ENCODE measurements at regions not wholly inside any gene's neighbourhood (a gene's known extent, or its start where the extent isn't known, plus 50 kb on each side); places are given as distances from the start of the nearest gene placed in this dataset.

DNA sequence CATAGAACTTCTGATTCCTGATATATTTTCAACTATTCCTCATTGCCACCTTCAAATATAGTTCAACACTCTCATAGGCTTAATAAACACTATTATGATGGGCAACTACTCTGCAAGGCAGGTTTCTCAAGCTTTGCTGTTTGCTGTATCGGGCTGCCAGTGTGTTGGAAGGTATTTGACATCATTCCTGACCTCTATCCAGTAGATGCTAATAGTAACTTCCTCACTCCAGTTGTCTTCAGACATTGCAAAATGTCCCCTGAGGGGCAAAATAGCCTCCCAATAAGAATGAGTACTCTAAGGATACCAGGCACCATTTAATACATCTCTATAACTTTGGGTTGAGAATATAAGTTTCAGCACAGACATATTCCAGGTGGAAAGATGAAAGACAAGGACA lies 147.5 kb upstream of the PFN2 start:
- no peak overlapping the region for H2AFZ ChIP-seq (ENCODE audit: insufficient read depth, low read depth, low read length, poor library complexity, severe bottlenecking)
- no peak overlapping the region for H3K9ac ChIP-seq (ENCODE audit: low read length)
- no peaks in the 10 kb centered on the region for H3K4me1 ChIP-seq (ENCODE audit: control insufficient read depth in 2 of 2, insufficient read depth in 2 of 2, low read length in 2 of 2)
- WGBS (ENCODE audit: insufficient coverage), result 100% methylated on average over 1 of the region's 1 CpG
- ChIA-PET CTCF (no interaction called here), POLR2A (no interaction called here)
- ATAC-seq (ENCODE audit: low read depth) (no peak), DNase-seq (no peak)
- no peak overlapping the region for H3K27ac Mint-ChIP-seq
- H3K4me2 ChIP-seq (replicated peaks; ENCODE audit: low read depth, low read length, poor library complexity, severe bottlenecking), result no peak overlapping the region
- intact Hi-C loops (cut with micrococcal nuclease), result no loop called here
- no peaks in the 10 kb centered on the region for H4K20me1 ChIP-seq (ENCODE audit: control insufficient read depth, insufficient read depth, low read length, poor library complexity, severe bottlenecking)
- no peaks in the 10 kb centered on the region for H3K9me3 Mint-ChIP-seq (ENCODE audit: insufficient read depth)
- no peak overlapping the region for H3K4me3 ChIP-seq (ENCODE audit: control extremely low read depth in 1 of 5, extremely low read depth in 1 of 5, insufficient read depth in 1 of 5, low read depth in 2 of 5, low read length in 4 of 5)
- peaks cover 39% of the 10 kb centered on the region for H3K27me3 Mint-ChIP-seq
- no peaks in the 10 kb centered on the region for H3K4me1 Mint-ChIP-seq
- peaks cover 0 to 5% (median 2%) of the 10 kb centered on the region in 4 experiments for H3K27me3 ChIP-seq (replicated peaks in 1 of 4; ENCODE audit: control extremely low read depth in 1 of 4, control insufficient read depth in 3 of 4, insufficient read depth in 4 of 4, low read length in 3 of 4)
- H3K36me3 ChIP-seq (replicated peaks in 1 of 2; ENCODE audit: control extremely low read depth in 1 of 2, control insufficient read depth in 1 of 2, extremely low read depth in 1 of 2, insufficient read depth in 2 of 2, low read length in 1 of 2), result no peaks in the 10 kb centered on the region
- no peak overlapping the region for H3K27ac ChIP-seq (ENCODE audit: low read length in 2 of 2)
- H3K4me3 Mint-ChIP-seq, result no peak overlapping the region
- H3K9me3 ChIP-seq (ENCODE audit: control extremely low read depth in 1 of 3, control insufficient read depth in 2 of 3, insufficient read depth in 1 of 3, low read length in 2 of 3), result peaks cover 0 to 4% (median 0%) of the 10 kb centered on the region in 3 donors
- no peaks in the 10 kb centered on the region for H3K79me2 ChIP-seq (ENCODE audit: control insufficient read depth, insufficient read depth, low read length)
- no peak for TF ChIP-seq EZH2 (IDR thresholded peaks at IDR 0.05; ENCODE audit: borderline replicate concordance, insufficient read depth, low read depth, low read length, poor library complexity, severe bottlenecking)
- TF ChIP-seq, protein P1, sequence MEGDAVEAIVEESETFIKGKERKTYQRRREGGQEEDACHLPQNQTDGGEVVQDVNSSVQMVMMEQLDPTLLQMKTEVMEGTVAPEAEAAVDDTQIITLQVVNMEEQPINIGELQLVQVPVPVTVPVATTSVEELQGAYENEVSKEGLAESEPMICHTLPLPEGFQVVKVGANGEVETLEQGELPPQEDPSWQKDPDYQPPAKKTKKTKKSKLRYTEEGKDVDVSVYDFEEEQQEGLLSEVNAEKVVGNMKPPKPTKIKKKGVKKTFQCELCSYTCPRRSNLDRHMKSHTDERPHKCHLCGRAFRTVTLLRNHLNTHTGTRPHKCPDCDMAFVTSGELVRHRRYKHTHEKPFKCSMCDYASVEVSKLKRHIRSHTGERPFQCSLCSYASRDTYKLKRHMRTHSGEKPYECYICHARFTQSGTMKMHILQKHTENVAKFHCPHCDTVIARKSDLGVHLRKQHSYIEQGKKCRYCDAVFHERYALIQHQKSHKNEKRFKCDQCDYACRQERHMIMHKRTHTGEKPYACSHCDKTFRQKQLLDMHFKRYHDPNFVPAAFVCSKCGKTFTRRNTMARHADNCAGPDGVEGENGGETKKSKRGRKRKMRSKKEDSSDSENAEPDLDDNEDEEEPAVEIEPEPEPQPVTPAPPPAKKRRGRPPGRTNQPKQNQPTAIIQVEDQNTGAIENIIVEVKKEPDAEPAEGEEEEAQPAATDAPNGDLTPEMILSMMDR (IDR thresholded peaks at IDR 0.05), result no peak

GRCh38 chr3:150117076-150117475 lies 146.4 kb upstream of the PFN2 start:
- Histone ChIP-seq H3K36me3 (replicated peaks in 1 of 2; ENCODE audit: control extremely low read depth in 1 of 2, control insufficient read depth in 1 of 2, extremely low read depth in 1 of 2, insufficient read depth in 2 of 2, low read length in 1 of 2) (no peaks in the 10 kb centered on the region), H3K4me1 (ENCODE audit: control insufficient read depth in 2 of 2, insufficient read depth in 2 of 2, low read length in 2 of 2) (no peaks in the 10 kb centered on the region), H3K27ac (ENCODE audit: low read length in 2 of 2) (no peak overlapping the region), H3K4me3 (ENCODE audit: control extremely low read depth in 1 of 5, extremely low read depth in 1 of 5, insufficient read depth in 1 of 5, low read depth in 2 of 5, low read length in 4 of 5) (no peak overlapping the region), H3K79me2 (ENCODE audit: control insufficient read depth, insufficient read depth, low read length) (no peaks in the 10 kb centered on the region), H3K9me3 (ENCODE audit: control extremely low read depth in 1 of 3, control insufficient read depth in 2 of 3, insufficient read depth in 1 of 3, low read length in 2 of 3) (no peaks in the 10 kb centered on the region), H2AFZ (ENCODE audit: insufficient read depth, low read depth, low read length, poor library complexity, severe bottlenecking) (no peak overlapping the region), H3K4me2 (replicated peaks; ENCODE audit: low read depth, low read length, poor library complexity, severe bottlenecking) (no peak overlapping the region), H4K20me1 (ENCODE audit: control insufficient read depth, insufficient read depth, low read length, poor library complexity, severe bottlenecking) (no peaks in the 10 kb centered on the region), H3K27me3 (replicated peaks in 1 of 4; ENCODE audit: control extremely low read depth in 1 of 4, control insufficient read depth in 3 of 4, insufficient read depth in 4 of 4, low read length in 3 of 4) (peaks cover 0 to 7% (median 3%) of the 10 kb centered on the region in 4 experiments), H3K9ac (ENCODE audit: low read length) (no peak overlapping the region)
- TF ChIP-seq, protein P1 (IDR thresholded peaks at IDR 0.05), result no peak
- TF ChIP-seq EZH2 (IDR thresholded peaks at IDR 0.05; ENCODE audit: borderline replicate concordance, insufficient read depth, low read depth, low read length, poor library complexity, severe bottlenecking), result no peak
- intact Hi-C loops (cut with micrococcal nuclease), result no loop called here
- no peak for DNase-seq
- POLR2A ChIA-PET, result no interaction called here
- Mint-ChIP-seq H3K27me3 (peaks cover 39% of the 10 kb centered on the region), H3K27ac (no peak overlapping the region), H3K4me3 (no peak overlapping the region), H3K4me1 (no peaks in the 10 kb centered on the region), H3K9me3 (ENCODE audit: insufficient read depth) (no peaks in the 10 kb centered on the region)
- CTCF ChIA-PET, result no interaction called here
- no peak for ATAC-seq (ENCODE audit: low read depth)
- WGBS (ENCODE audit: insufficient coverage), result 100% methylated on average over 1 of the region's 1 CpG
